Dedifferentiated amniotic fluid mesenchymal stem cell (primary cell): ENCODE measurements at regions not wholly inside any gene's neighbourhood (a gene's known extent, or its start where the extent isn't known, plus 50 kb on each side); places are given as distances from the start of the nearest gene placed in this dataset.
"Not testable (repeated sequence)": the region's sequence is repeated elsewhere in the genome, so short reads cannot be mapped to it uniquely, and the experiment has no call there.

ENCODE experiments used
- DNase-seq: peaks from one replicate; pipeline ENCODE4 v3.0.0-alpha.2; 2016; ENCODE audit errors: extremely low spot score

GRCh38 chr7:109632890-109633289 lies 1063.2 kb downstream of the DNAJB9 start:
- not testable (repeated sequence) for DNase-seq

DNA sequence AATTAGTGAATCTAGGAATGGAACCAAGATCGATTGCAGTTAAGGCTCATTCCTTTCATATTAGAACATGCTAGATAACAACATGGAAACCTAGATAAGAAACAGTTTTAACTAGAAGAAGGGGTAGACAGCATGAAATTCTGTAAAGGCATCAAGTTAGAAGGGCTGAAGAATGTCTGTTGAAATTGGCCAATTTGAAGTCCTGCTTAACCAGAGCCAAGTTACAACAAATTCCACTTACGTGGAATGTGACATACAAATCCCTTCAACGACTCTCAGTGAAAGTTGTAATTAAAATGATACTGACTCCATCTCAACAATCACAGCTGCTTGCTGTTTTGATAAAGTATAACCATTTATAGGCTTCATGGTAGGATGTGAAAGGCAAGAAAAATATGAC lies 1065.7 kb downstream of the DNAJB9 start:
- no peak for DNase-seq

GRCh38 chr7:109637428-109637990 lies 1067.8 kb downstream of the DNAJB9 start:
- no peak for DNase-seq

GRCh38 chr7:109638321-109638720 lies 1068.6 kb downstream of the DNAJB9 start:
- DNase-seq: no peak

DNA sequence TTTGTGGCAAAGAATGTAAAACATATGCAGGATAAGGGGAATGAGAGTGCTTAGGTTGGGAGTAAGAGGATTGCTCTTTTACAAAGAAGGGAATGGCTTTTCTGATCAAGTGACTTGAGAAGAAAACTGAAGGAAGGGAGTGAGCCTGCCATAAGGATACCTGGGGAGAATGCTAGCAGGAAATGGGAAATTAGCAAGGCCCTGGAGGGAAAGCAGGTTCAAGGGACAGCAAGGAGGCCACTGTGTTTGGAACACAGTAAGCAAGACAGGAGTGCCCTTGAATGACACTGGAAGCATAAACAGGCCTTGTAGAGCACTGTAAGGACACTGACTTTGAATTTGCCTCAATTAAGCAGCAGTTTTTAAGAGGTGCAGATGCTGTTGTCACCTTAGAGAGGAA lies 1069.9 kb downstream of the DNAJB9 start:
- no peak for DNase-seq

- DNase-seq: no peak
These were observed 1071.8 kb downstream of the DNAJB9 start for GRCh38 chr7:109641445-109641844.

GRCh38 chr7:109646124-109646523 lies 1076.5 kb downstream of the DNAJB9 start:
- no peak for DNase-seq

GRCh38 chr7:109646594-109646993 lies 1076.9 kb downstream of the DNAJB9 start:
- DNase-seq: not testable (repeated sequence)

- DNase-seq: not testable (repeated sequence)
These were observed 1077.6 kb downstream of the DNAJB9 start for GRCh38 chr7:109647263-109647662.

- no peak for DNase-seq
These were observed 1089.6 kb downstream of the DNAJB9 start for GRCh38 chr7:109659261-109659660.

- no peak for DNase-seq
These were observed 1090.7 kb downstream of the DNAJB9 start for GRCh38 chr7:109660401-109660800.

- DNase-seq: no peak
These were observed 1094.1 kb downstream of the DNAJB9 start for GRCh38 chr7:109663806-109664205.

DNA sequence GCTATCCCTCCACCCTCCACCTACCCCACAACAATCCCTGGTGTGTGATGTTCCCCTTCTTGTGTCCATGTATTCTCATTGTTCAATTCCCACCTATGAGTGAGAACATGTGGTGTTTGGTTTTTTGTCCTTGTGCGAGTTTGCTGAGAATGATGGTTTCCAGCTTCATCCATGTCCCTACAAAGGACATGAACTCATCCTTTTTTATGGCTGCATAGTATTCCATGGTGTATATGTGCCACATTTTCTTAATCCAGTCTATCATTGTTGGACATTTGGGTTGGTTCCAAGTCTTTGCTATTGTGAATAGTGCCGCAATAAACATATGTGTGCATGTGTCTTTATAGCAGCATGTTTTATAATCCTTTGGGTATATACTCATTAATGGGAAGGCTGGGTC lies 1117.6 kb downstream of the DNAJB9 start:
- DNase-seq: not testable (repeated sequence)

GRCh38 chr7:109692613-109693012 lies 1122.9 kb downstream of the DNAJB9 start:
- DNase-seq: not testable (repeated sequence)

DNA sequence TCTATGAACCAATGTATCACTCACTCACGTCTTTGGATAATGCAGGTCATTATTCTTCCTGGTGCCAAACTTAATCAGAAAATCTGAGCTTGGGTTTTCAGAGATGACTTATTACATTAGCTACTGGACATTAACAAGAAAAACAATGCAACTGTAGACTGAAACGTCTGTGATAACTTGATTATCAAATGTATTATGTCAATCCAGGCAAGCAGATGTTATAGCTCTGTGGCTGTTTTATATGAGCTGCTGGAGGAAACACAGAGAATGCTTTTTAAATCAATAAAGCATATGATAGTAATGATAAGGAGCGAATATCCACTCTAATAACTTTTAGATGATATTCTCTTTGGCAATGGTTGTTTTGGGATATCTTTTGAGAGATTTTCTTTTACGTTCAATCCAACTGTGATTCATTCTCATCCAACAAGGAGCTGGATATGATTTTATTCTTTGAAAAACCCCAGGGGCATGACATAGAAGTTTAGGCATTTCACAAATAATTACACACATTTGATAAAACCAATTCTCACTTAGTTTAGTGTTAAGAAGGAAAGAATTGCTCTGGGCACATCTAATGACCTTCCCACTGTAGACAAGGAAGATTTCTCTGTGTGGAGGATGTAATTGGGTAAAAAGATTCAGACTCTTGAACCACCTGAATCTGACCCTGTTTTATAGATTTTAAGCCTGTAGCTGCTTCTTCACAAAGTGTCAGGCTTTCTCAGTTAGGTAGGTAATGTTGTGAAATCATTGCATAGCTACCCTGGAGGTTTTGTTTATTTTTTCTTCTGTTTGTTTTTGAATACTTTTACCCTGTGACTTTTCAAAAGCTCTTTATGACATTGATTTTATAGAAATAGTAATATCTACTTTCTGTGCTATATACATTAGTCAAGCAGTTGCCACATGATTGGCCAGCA lies 1124.7 kb downstream of the DNAJB9 start:
- DNase-seq: no peak

GRCh38 chr7:109695419-109695818 lies 1125.7 kb downstream of the DNAJB9 start:
- DNase-seq: no peak

- no peak for DNase-seq
These were observed 1127.0 kb downstream of the DNAJB9 start for GRCh38 chr7:109696723-109697122.

- no peak for DNase-seq
These were observed 1130.0 kb downstream of the DNAJB9 start for GRCh38 chr7:109699661-109700060.

DNA sequence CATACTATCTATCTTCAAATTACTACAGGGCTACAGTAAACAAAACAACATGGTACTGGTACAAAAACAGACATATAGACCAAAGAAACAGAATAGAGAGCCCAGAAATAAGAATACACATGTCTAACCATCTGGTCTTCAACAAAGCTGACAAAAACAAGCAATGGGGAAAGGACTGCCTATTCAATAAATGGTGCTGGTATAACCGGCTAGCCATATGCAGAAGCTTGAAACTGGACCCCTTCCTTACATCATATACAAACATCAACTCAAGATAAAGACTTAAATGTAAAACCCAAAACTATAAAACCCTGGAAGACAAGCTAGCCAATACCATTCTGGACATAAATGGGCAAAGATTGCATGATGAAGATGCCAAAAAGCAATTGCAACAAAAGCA lies 1143.7 kb downstream of the DNAJB9 start:
- DNase-seq: no peak

DNA sequence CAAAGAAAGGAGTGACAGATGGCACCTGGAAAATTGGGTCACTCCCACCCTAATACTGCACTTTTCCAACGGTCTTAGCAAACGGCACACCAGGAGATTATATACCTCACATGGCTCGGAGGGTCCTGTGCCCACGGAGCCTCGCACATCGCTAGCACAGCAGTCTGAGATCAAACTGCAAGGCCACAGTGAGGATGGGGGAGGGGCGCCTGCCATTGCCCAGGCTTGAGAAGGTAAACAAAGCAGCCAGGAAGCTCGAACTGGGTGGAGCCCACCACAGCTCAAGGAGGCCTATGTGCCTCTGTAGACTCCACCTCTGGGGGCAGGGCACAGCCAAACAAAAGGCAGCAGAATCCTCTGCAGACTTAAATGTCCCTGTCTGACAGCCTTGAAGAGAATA lies 1149.7 kb downstream of the DNAJB9 start:
- not testable (repeated sequence) for DNase-seq

DNA sequence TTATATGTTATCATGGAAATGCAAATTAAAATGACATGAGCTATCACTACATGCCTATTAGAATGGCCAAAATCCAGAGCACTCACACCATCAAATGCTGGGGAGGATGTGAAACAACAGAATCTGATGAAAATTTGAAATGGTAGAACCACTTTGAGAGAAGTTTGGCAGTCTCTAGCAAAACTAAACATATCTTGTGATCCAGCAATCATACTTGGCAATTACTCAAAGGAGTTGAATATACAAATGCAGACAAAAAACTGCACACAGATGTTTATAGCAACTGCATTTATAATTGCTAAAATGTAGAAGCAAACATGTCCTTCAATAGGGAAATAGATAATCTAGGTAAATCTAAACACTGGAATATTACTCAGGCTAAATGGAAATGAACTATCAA lies 1164.9 kb downstream of the DNAJB9 start:
- DNase-seq: no peak

DNA sequence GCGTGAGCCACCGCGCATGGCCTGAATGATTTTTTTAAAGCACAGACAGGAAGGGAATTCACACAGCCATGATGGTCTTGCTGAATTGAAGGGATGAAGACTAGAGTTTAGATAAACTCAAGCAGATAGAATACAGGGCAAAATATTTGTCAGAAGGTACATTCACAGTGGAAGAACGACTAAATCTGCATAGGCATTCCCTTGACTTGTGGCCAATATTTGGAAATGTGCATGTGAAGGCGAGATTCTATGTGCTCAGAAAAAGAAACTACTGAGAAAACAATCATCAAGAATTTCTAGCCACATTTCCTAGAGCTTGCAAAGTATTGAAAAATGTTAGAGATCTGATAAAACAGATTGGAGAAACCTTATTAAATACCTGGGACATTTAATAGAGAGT lies 1166.2 kb downstream of the DNAJB9 start:
- DNase-seq: no peak

DNA sequence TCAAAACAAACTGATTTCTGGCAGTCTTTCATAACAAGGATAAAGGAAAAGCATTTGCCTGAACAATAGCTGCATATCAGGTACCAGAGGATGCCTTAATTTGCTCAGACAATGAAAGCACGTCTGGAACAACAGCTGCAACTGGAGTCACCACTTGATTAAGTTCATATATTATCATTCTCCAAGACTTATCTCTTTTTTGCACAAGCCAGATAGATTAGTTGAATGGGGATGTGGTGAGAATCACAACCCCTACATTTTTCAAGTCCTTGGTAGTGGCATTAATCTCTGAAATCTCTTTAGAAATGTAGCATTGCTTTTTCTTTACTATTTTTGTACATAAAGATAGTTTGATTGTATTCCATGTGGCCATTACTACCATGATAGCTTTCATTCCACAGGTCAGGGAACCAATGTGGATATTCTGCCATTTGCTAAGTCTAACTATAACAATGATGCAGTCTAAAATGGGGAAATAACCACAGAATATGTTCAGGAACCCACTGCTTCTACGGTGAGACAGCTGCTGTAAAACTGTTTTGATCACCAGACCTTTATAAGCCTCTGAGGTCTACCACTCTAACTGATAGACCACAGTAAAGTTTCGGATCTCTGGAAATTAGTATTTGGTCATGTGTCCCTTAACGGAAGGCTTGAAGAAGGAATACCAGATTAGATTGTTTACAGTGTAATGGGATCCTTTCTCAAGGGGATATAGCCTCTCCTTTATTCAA lies 1176.2 kb downstream of the DNAJB9 start:
- DNase-seq: no peak
